GM19035 (cell line): ENCODE measurements at regions not wholly inside any gene's neighbourhood (a gene's known extent, or its start where the extent isn't known, plus 50 kb on each side); places are given as distances from the start of the nearest gene placed in this dataset.

Experiments
- ATAC-seq: cut with Tn5 transposase; IDR thresholded peaks from one replicate; pipeline ENCODE4 v1.9.1; 2021; ENCODE audit not compliant: unreplicated experiment

DNA sequence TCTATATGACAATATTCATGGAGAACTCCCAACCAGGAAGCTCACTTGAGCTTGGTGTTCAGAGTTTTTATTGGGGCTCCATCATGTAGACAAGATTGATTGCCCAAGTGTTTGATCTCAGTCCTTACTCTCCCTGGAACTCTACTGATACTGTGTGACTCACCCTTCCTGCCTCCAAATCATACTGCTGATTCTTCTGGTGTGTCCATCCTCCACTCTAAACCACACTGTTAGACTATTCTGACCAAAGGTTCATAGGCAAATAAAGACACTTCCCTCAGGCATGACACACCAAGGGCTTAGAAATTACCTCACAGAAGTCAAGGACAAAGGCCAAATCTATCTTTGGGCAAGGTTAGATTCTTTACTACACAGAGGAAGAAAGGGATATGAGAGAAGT, 107.9 kb upstream of the CDH20 start:
- no peak for ATAC-seq

DNA sequence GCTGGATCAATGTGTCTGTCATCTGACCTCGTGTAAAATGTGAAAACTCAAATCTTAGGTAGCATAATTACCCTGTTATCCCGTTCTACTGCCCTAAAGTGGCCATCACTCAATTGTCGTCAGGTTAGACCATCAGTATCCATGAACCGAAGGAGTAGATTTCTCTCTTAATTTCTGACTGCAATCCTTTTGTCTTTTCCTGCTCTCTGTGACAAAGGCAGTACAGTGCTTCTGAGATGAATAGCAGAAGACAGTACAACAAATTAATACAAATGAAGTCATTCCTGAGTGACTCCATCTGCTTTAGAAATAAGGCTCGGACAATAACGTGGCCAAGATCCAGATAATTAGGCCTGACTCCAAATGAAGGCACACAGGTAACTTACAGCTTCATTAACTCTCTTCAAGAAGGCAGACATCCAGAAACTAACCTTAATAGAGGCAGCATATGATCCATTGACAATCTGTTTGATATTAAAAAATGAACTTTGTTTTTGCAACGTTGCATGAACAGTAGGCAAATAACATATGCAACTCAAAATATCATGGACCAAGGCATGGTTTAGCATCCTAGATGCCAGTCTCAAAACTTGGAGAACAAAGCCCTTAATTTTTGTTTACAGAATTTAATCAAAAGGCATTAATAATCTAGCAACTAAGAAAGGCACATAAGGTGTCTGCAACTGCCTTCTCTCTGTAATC, 96.7 kb upstream of the CDH20 start:
- no peak for ATAC-seq

DNA sequence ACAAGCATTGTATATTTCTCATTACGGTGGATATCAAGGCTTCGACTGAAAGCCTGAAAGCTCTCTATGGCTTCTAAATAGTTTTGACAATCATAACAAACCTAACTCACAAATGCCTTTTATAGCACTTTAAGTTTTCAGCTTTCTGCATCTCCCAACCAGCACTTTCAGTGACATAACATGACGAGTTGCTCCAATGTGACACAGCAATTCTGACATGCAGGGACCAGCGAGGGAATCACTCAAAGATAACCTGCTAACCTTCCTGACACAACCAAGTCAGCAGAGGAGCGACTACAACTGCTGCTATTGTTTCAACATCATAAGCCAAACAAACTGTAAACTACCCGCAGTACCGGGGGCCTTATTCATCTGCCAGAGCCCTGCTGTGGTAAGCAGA, 95.7 kb upstream of the CDH20 start:
- no peak for ATAC-seq

DNA sequence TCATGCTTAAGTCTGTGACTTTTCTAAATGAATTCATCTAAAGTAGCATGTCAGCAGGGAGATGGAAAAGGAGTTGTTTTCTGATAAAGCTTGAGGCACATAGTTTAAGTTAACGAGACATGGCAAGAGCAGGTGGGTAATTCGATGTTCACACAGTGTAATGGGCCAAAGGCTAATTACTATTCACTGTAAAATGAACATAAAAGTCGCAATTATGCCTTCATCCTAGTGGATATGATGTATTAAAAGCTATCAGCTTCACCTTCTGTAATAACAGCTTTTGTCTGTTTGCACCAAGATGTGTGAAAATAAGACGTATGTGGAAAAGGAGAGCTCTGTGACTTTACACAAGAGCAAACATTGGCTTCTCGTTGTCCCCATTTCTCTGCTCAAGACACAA, 94.2 kb upstream of the CDH20 start:
- no peak for ATAC-seq

DNA sequence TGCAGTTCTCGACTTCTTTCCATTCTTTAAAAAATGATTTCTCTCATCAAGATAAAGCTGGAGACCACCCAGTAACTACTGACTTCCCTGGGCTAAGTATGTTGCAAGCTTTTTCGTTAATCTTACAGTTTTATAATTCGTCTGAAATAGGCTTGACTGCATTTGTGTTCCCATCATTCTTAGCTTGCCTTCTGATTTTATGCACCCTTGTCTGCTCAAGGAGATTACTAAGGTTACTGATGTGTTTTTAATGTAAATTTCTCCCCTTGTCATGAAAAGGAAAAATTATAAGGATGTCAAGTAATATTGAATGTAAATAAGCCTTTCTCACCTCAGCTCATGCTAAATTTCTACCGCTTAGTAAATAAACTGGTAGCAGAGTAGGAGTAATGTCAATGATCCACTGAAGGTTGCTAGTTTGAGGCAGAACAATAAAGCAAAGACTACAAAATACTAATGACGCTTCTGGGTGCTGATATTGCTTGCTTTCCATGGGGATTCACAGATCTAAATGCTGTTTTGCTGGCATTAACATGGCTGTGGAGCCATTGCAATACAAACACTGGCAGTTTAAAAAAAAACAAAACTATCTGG, 91.9 kb upstream of the CDH20 start:
- no peak for ATAC-seq

DNA sequence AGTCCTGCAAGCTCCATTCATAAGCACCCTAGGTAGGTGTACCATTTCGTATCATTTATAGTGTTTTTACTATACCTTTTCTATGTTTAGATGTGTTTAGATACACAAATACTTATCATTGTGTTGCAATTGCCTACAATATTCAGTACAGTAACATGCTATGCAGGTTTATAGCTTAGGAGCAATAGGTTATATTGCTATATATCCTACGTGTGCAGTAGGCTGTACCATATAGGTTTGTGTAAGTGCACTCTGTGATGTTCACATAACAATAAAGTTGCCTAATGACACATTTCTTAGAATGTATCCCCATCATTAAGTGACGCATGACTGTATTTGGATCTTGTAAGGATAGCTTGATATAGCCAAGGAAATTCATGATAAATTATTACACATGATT, 88.6 kb upstream of the CDH20 start:
- ATAC-seq: no peak

DNA sequence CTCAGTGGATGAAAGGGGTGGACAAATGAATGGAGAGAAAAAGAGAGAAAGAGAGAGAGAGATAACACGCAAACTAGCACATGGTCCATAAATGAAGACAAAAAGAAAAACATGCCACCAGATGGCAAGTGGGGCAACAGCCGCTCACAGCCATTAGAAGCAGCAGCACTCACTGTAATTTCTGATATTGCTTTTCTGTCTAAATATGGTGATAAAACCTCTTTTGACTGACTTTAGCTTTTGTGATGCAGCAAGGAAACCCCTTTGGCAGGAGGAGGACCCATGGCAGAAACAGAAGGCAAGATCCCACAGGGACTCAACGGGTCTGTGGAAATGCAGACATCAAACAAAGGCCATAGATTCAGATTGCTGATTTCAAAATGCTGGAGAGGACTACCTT, 88.0 kb upstream of the CDH20 start:
- no peak for ATAC-seq

DNA sequence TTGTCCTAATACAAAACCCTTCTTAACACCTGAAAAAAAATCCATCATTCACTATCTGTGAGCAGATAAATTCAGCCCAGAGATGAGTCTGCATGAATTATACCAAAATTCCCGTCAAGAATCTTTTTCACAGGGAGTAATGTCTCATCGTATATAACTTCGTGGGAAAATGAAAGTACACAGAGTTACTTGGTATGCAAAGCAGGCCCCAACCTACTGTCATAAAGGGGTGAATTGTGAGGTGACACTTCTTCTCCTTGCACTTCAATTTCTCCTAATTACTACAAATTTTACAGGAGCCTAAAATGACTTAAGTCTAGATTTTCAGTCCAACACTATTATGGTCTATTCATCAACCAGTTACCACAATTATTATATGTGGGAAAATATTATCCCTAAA, 84.6 kb upstream of the CDH20 start:
- ATAC-seq: no peak

DNA sequence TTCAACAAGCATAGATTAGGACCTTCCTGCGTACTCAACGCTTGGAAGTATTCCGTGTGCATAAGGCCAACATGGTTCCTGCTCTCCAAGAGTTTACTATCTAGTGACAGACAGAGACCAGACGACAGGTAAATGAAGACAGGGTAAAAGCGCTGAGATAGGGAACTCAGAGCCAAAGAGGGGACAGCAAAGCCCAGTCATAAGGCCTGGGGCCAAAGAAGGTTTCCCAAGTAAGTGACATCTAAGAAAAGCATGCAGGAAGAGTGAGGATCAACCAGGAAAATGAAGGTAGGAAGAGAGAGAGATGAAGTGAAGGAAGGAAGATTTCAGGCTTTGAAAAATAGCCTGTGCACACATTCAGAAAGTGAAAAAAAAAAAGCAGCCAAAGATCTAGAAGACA, 76.9 kb upstream of the CDH20 start:
- no peak for ATAC-seq

DNA sequence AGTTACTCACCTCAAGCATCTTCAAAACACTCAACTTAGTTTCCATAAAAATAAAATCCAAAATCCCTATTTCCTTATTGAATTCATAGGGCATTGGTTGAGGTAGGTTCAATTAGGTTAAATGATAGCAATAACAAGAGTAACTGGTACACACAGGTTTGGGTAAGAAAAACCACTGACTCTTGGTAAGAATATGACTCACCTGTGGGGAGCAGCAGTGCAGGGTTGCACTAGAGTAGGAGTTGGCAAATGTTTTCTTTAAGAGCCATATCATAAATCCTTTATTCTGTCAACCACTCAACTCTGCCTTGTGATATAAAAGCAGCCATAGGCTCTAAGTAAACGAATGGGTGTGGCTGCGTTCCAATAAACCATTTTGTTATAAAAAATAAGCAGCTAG, 71.4 kb upstream of the CDH20 start:
- ATAC-seq: no peak

DNA sequence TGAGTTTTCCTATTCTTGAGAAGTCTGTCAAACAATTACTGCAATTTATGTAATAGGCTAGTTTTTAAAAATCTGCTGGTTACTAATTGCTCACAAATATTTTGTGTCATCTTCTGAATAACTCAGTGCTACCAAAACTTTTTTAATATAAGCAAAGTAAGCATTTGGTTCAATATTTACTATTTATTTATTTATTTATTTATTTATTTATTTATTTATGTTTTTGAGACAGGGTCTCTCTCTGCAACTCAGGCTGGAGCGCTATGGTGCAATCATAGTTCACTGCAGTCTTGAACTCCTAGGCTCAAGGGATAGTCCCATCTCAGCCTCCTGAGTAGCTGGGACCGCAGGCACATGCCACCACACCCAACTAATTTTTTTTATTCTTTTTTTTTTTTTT, 60.4 kb upstream of the CDH20 start:
- no peak for ATAC-seq

DNA sequence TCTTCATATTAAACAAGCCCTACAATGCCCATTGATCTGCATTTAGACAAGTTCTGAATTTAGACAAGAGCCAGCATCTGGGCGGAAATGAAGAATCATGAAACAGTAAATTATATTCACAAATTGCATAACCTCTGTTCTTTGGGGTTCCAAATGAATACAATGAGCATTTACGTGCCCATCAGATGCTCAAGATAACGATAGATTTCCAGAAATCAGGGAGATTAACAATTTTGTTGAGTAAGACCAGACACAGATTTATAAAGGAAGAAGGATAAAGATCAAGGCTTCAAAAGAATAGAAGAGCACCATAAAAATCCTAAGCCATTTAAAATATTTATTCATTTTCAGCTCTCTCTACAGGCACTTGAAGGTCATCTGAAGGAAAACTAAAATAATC, 59.7 kb upstream of the CDH20 start:
- no peak for ATAC-seq

DNA sequence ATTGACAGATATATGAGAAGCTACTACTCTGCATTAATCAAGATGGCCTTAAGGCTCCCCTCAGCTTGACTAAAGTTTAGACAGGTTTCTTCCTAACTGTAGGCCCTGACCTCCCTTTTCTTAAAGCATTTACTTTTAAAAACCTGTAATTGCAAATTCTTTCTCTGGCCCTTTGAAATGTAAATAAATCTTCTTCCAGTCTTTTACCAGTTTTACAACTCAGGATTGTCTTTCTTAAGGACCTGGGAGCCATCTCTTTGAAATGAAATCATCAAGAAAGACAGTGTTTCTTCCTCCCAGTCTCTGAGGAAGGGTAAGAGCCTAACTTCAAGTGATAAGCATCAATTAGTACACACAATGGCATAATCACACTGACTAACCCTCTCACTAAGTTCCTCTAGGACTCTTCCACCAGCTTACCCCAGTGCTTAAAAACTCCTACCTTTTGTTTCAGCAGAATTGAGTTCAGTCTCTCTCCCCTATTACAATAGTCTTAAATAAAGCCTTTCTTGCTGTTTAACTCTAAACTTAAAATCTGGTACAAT, 58.7 kb upstream of the CDH20 start:
- ATAC-seq: no peak

DNA sequence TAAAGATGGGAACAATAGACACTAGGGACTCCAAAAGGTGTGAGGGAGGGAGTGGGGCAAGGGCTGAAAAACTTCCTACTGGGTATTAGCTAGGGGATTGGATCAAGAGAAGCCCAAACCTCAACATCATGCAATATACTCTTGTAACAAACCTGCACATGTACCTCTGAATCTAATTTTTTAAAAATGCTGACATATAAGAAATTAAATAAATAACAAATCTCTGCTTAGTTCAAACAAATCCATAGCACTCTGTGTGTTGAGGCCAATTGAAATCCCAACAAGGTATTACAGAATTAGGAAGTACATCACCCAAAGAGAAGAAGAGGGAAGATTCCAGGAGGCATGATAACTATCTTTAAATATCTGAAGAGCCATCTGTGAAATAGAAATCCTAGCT, 55.4 kb upstream of the CDH20 start:
- no peak for ATAC-seq

DNA sequence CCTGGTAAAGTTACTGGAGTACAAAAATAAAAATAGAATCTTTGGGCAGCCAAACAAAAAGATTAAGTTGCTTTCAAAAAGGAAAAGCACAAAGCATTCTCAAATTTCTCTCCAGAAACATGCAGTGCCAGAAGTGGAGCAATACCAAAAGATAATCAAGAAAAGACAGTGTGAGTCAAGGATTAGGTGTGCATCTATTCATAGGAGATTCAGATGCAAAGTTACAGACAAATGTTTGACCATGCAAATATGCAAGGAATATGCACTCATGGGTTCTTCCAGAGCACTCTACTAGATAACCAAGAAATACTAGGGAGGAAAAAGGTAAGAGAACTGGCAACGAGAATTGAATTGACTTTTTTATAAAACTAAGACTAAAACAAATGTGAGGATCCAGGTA, 51.8 kb upstream of the CDH20 start:
- ATAC-seq: no peak

DNA sequence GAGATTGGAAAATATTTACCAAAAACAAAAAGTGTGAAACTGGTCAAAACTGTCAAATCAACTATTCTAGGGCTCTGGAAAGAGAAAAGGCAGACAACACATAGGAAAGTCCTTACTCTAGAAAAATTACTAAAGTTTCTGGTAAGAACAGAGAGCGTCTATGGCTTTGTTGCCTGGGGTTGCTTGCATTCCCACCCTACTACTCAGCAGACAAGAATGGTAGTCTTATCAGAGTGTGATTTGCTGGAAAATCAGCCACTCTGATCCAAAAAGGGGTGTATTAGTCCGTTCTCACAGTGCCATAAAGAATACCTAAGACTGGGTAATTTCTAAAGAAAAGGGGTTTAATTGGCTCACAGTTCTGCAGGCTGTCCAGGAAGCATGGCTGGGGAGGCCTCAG, 50.3 kb upstream of the CDH20 start:
- ATAC-seq: no peak
